ENCODE measurements at regions not wholly inside any gene's neighbourhood (a gene's known extent, or its start where the extent isn't known, plus 50 kb on each side); places are given as distances from the start of the nearest gene placed in this dataset.
A peak's percentile ranks its signal among the peaks of the same experiment; 100 is the strongest.

GRCh38 chr15:87500240-87500639, 756.3 kb downstream of the NTRK3 start:
- Histone ChIP-seq H3K4me3 (no peak overlapping the region), H3K27me3 (ENCODE audit: insufficient read depth in 3 of 3, low read length in 2 of 3) (no peaks in the 10 kb centered on the region), H3K27ac (no peak overlapping the region), H3K4me1 (peaks cover 18% of the 10 kb centered on the region), H3K36me3 (ENCODE audit: insufficient read depth in 1 of 2, low read depth in 1 of 2) (no peaks in the 10 kb centered on the region), H3K9me3 (no peaks in the 10 kb centered on the region)
- no peak for ATAC-seq
- intact Hi-C loops (cut with DNase I) = no loop called here
- TF ChIP-seq CTCF (IDR thresholded peaks at IDR 0.05) = no peak
- 76 to 78% (median 77%) methylated on average over 7 of the region's 7 CpGs for WGBS, 3 donors
- no peak for DNase-seq

GRCh38 chr15:87498560-87498959, 758.0 kb downstream of the NTRK3 start:
- Histone ChIP-seq H3K27me3 (ENCODE audit: insufficient read depth in 3 of 3, low read length in 2 of 3) (no peaks in the 10 kb centered on the region), H3K4me3 (no peak overlapping the region), H3K9me3 (no peaks in the 10 kb centered on the region), H3K36me3 (ENCODE audit: insufficient read depth in 1 of 2, low read depth in 1 of 2) (no peaks in the 10 kb centered on the region), H3K27ac (peak overlapping the region; percentile 38), H3K4me1 (peaks cover 18% of the 10 kb centered on the region)
- ATAC-seq (no peak), DNase-seq (no peak)
- no peak for TF ChIP-seq CTCF (IDR thresholded peaks at IDR 0.05)
- intact Hi-C loops (cut with DNase I) = no loop called here
- WGBS, 3 donors = 51 to 64% (median 57%) methylated on average over 5 of the region's 5 CpGs

- no peak for DNase-seq
- no peaks in the 10 kb centered on the region for H3K27me3 ChIP-seq (ENCODE audit: insufficient read depth in 3 of 3, low read length in 2 of 3)
- no peak for TF ChIP-seq CTCF (IDR thresholded peaks at IDR 0.05)
- ATAC-seq = peak in 1 of 4 donors; percentile 21
- H3K36me3 ChIP-seq (ENCODE audit: insufficient read depth in 1 of 2, low read depth in 1 of 2) = no peaks in the 10 kb centered on the region
- WGBS, 3 donors = 41 to 44% (median 42%) methylated on average over 2 of the region's 2 CpGs
- intact Hi-C loops (cut with DNase I) = no loop called here
- H3K4me3 ChIP-seq = no peak overlapping the region
- no peaks in the 10 kb centered on the region for H3K9me3 ChIP-seq
- H3K4me1 ChIP-seq = peaks cover 8% of the 10 kb centered on the region
- H3K27ac ChIP-seq = peak overlapping the region; percentile 66
Observed at GRCh38 chr15:87496795-87497194, 759.7 kb downstream of the NTRK3 start.

- Histone ChIP-seq H3K27me3 (ENCODE audit: insufficient read depth in 3 of 3, low read length in 2 of 3) (no peaks in the 10 kb centered on the region), H3K4me1 (peaks cover 7% of the 10 kb centered on the region), H3K27ac (peak overlapping the region; percentile 66), H3K9me3 (no peaks in the 10 kb centered on the region), H3K4me3 (no peak overlapping the region), H3K36me3 (ENCODE audit: insufficient read depth in 1 of 2, low read depth in 1 of 2) (no peaks in the 10 kb centered on the region)
- no peak for TF ChIP-seq CTCF (IDR thresholded peaks at IDR 0.05)
- DNase-seq (no peak), ATAC-seq (peak; percentile 68 to 90 (median 82))
- 45 to 69% (median 55%) methylated on average over 2 of the region's 2 CpGs for WGBS, 3 donors
- intact Hi-C loops (cut with DNase I) = no loop called here
Observed at GRCh38 chr15:87496109-87496508, 760.4 kb downstream of the NTRK3 start.

- Histone ChIP-seq H3K27me3 (ENCODE audit: insufficient read depth in 3 of 3, low read length in 2 of 3) (no peaks in the 10 kb centered on the region), H3K27ac (peak overlapping the region; percentile 27), H3K36me3 (ENCODE audit: insufficient read depth in 1 of 2, low read depth in 1 of 2) (no peaks in the 10 kb centered on the region), H3K4me3 (no peak overlapping the region), H3K4me1 (peaks cover 7% of the 10 kb centered on the region), H3K9me3 (no peaks in the 10 kb centered on the region)
- ATAC-seq = no peak
- DNase-seq = no peak
- no peak for TF ChIP-seq CTCF (IDR thresholded peaks at IDR 0.05)
- intact Hi-C loops (cut with DNase I) = no loop called here
Observed at GRCh38 chr15:87493803-87494202, 762.7 kb downstream of the NTRK3 start.

Data from psoas muscle (tissue), 7 donors.